ENCODE measurements at regions not wholly inside any gene's neighbourhood (a gene's known extent, or its start where the extent isn't known, plus 50 kb on each side); places are given as distances from the start of the nearest gene placed in this dataset.

GRCh38 chr2:193943406-193943960 lies 1713.5 kb upstream of the SLC39A10 start:
- TF ChIP-seq, protein P1, sequence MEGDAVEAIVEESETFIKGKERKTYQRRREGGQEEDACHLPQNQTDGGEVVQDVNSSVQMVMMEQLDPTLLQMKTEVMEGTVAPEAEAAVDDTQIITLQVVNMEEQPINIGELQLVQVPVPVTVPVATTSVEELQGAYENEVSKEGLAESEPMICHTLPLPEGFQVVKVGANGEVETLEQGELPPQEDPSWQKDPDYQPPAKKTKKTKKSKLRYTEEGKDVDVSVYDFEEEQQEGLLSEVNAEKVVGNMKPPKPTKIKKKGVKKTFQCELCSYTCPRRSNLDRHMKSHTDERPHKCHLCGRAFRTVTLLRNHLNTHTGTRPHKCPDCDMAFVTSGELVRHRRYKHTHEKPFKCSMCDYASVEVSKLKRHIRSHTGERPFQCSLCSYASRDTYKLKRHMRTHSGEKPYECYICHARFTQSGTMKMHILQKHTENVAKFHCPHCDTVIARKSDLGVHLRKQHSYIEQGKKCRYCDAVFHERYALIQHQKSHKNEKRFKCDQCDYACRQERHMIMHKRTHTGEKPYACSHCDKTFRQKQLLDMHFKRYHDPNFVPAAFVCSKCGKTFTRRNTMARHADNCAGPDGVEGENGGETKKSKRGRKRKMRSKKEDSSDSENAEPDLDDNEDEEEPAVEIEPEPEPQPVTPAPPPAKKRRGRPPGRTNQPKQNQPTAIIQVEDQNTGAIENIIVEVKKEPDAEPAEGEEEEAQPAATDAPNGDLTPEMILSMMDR (IDR thresholded peaks at IDR 0.05; ENCODE audit: poor library complexity), result no peak
- TF ChIP-seq EZH2phosphoT487 (IDR thresholded peaks at IDR 0.05; ENCODE audit: low read depth, severe bottlenecking, unreplicated experiment) (no peak), EZH2 (IDR thresholded peaks at IDR 0.05; ENCODE audit: borderline replicate concordance) (no peak)

All from hepatocyte (in vitro differentiated cells).